Heart right ventricle (tissue), 16 donors: ENCODE measurements at regions not wholly inside any gene's neighbourhood (a gene's known extent, or its start where the extent isn't known, plus 50 kb on each side); places are given as distances from the start of the nearest gene placed in this dataset.

Experiments
- ATAC-seq, 8 donors: fragments of 200-7000 bp; cut with Tn5 transposase; one replicate each; pipeline ENCODE4 v1.9.1; 2020; ENCODE audit warnings: mild to moderate bottlenecking in 8 of 8, moderate library complexity in 8 of 8, moderate number of reproducible peaks in 1 of 8
- DNase-seq, 2 donors: peaks; one replicate each; pipeline ENCODE4 v3.0.0-alpha.2; 2020
- H3K27ac ChIP-seq, 10 donors: fragments of 200-600 bp; sonication (generic) in 2 of 10; one replicate each; pipeline versions ENCODE4 v1.5.0 to v1.8.0; 2020 to 2022; ENCODE audit warnings: mild to moderate bottlenecking in 3 of 10
- H3K27me3 ChIP-seq, 7 donors: fragments of 200-600 bp; one replicate each; pipeline ENCODE4 v1.8.0; 2021 to 2022; ENCODE audit warnings: mild to moderate bottlenecking in 2 of 7
- H3K36me3 ChIP-seq, 9 donors: fragments of 200-600 bp; sonication (generic) in 1 of 9; one replicate each; pipeline versions ENCODE4 v1.5.0 to v1.8.0; 2020 to 2022; ENCODE audit warnings: mild to moderate bottlenecking in 2 of 9
- H3K4me1 ChIP-seq, 9 donors: fragments of 200-600 bp; sonication (generic) in 1 of 9; one replicate each; pipeline versions ENCODE4 v1.5.0 to v1.8.0; 2020 to 2022; ENCODE audit warnings: mild to moderate bottlenecking in 4 of 9
- H3K4me3 ChIP-seq, 10 donors: fragments of 200-600 bp; sonication (generic) in 2 of 10; one replicate each; pipeline versions ENCODE4 v1.5.0 to v1.8.0; 2020 to 2022; ENCODE audit warnings: mild to moderate bottlenecking in 7 of 10, moderate library complexity in 2 of 10
- H3K9me3 ChIP-seq, 11 donors: fragments of 200-600 bp in 10 of 11; sonication (generic) in 2 of 11; one replicate each; pipeline versions ENCODE4 v1.5.0 to v1.8.0; 2013 to 2022; ENCODE audit warnings: mild to moderate bottlenecking in 2 of 11, control low read depth in 1 of 11, moderate library complexity in 1 of 11
- WGBS, 2 donors: extraction: QIAGEN DNeasy Blood & Tissue Kit; methylation state at CpG; one replicate each; pipeline ENCODE4 v1.1.7; 2013; ENCODE audit warnings: inconsistent platforms in 1 of 2; 5-methylcytosine and 5-hydroxymethylcytosine counted together
- intact Hi-C, 10 donors: fragments of 100-400 bp; cut with DNase I; formaldehyde crosslinking; loops; one replicate each; pipeline versions ENCODE4 v1.11.1 to v1.14.2; 2022
- TF ChIP-seq, protein P1 (sequence below), 9 donors: fragments of 200-600 bp; sonication (generic) in 2 of 9; IDR thresholded peaks; one replicate each; pipeline versions ENCODE4 v1.5.0 to v1.8.0; 2021 to 2022; ENCODE audit warnings: antibody characterized with exemption in 9 of 9, mild to moderate bottlenecking in 5 of 9, moderate library complexity in 1 of 9
- donor health status: Arrhythmogenic right ventricular cardiomyopathy.
- donor health status: ischemic (EF 13 %, LVEDD 7.1; RV severe dilation, severe dysfunction).
- donor health status: healthy with polysubstance abuse.
- donor health status: DM: no; HTN: yes; CAD: no.
- donor health status: DM: no; HTN: no; CAD: no.
- donor health status: ischemic (EF 25% LVEDD 6.9; RV normal size, moderate dysfunction).
- donor health status: ischemic (EF 25% LVEDD 5.7; RV mildly dilated, moderate dysfunction).
- donor health status: healthy.
- donor health status: DM: yes; HTN: yes; CAD: no.
- donor health status: Ischemic cardiomyopathy.
- donor health status: ischemic (EF 35%, LVEDD 5.7; RV mildly dilated, moderate dysfunction).
- donor health status: nonischemic (EF 11% LVEDD 7.7; RV severe dilation, severe dysfunction).
- donor health status: DM: yes; HTN: yes; CAD: no.
- donor health status: PGD.
- donor health status: ischemic (EF 29% LVEDD 5.4; RV normal size, mild dysfunction).
- donor health status: nonischemic (EF 23%, LVEDD 6.1; RV moderate dilation, normal function).

- H3K27ac ChIP-seq, result no peak overlapping the region
- ATAC-seq (peak in 1 of 8 donors; percentile 53), DNase-seq (no peak)
- peaks cover 0 to 9% (median 0%) of the 10 kb centered on the region in 11 donors for H3K9me3 ChIP-seq
- TF ChIP-seq, protein P1, sequence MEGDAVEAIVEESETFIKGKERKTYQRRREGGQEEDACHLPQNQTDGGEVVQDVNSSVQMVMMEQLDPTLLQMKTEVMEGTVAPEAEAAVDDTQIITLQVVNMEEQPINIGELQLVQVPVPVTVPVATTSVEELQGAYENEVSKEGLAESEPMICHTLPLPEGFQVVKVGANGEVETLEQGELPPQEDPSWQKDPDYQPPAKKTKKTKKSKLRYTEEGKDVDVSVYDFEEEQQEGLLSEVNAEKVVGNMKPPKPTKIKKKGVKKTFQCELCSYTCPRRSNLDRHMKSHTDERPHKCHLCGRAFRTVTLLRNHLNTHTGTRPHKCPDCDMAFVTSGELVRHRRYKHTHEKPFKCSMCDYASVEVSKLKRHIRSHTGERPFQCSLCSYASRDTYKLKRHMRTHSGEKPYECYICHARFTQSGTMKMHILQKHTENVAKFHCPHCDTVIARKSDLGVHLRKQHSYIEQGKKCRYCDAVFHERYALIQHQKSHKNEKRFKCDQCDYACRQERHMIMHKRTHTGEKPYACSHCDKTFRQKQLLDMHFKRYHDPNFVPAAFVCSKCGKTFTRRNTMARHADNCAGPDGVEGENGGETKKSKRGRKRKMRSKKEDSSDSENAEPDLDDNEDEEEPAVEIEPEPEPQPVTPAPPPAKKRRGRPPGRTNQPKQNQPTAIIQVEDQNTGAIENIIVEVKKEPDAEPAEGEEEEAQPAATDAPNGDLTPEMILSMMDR (IDR thresholded peaks at IDR 0.05), result no peak
- no peak overlapping the region for H3K4me3 ChIP-seq
- no peaks in the 10 kb centered on the region for H3K36me3 ChIP-seq
- H3K27me3 ChIP-seq, result no peaks in the 10 kb centered on the region
- peaks cover 0 to 11% (median 0%) of the 10 kb centered on the region in 9 donors for H3K4me1 ChIP-seq
- WGBS, 2 donors, result 85 to 88% methylated on average over 16 of the region's 16 CpGs
- intact Hi-C loops, result no loop called here
Observed at GRCh38 chr4:65242156-65242846, 428.0 kb downstream of the EPHA5 start.

- WGBS, 2 donors, result 92 to 93% methylated on average over 26 of the region's 26 CpGs
- Histone ChIP-seq H3K4me1 (peaks cover 0 to 11% (median 0%) of the 10 kb centered on the region in 9 donors), H3K4me3 (no peak overlapping the region), H3K9me3 (peaks cover 0 to 9% (median 0%) of the 10 kb centered on the region in 11 donors), H3K27me3 (no peaks in the 10 kb centered on the region), H3K27ac (no peak overlapping the region), H3K36me3 (no peaks in the 10 kb centered on the region)
- TF ChIP-seq, protein P1 (IDR thresholded peaks at IDR 0.05), result no peak
- intact Hi-C loops, result no loop called here
- DNase-seq (peak in 1 of 2 donors; percentile 5), ATAC-seq (no peak)
Observed at GRCh38 chr4:65241257-65241997, 428.9 kb downstream of the EPHA5 start.

GRCh38 chr4:65234061-65234460, 436.2 kb downstream of the EPHA5 start:
- no peak for ATAC-seq
- Histone ChIP-seq H3K27me3 (no peaks in the 10 kb centered on the region), H3K9me3 (no peaks in the 10 kb centered on the region), H3K36me3 (no peaks in the 10 kb centered on the region), H3K4me3 (no peak overlapping the region), H3K27ac (no peak overlapping the region), H3K4me1 (no peaks in the 10 kb centered on the region)
- 91 to 96% methylated on average over 2 of the region's 2 CpGs for WGBS, 2 donors
- TF ChIP-seq, protein P1 (IDR thresholded peaks at IDR 0.05), result no peak
- intact Hi-C loops, result no loop called here
- no peak for DNase-seq

DNA sequence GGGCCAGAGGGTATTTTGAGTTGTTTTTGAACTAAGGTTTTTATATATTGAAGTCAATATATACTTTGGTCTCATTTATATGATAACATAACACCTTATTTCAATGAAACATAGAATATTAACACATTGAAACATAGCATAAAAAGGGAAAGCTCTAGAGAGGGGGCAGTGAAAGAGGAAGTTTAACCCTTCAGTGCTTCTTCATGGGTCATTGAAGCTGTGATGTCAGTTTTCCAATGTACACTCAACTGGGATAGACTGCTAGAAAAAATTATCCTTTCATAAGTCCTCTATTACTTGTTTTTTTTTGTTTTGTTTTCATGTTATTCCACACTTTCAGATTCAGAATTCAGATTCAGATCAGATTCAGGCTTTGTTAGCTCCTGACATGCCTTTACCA, 442.7 kb downstream of the EPHA5 start:
- Histone ChIP-seq H3K4me1 (peaks cover 0 to 5% (median 0%) of the 10 kb centered on the region in 9 donors), H3K9me3 (no peaks in the 10 kb centered on the region), H3K36me3 (no peaks in the 10 kb centered on the region), H3K27me3 (no peaks in the 10 kb centered on the region), H3K4me3 (no peak overlapping the region), H3K27ac (no peak overlapping the region)
- intact Hi-C loops, result no loop called here
- no peak for DNase-seq
- ATAC-seq, result no peak
- TF ChIP-seq, protein P1 (IDR thresholded peaks at IDR 0.05), result no peak
